ENCODE measurements at regions not wholly inside any gene's neighbourhood (a gene's known extent, or its start where the extent isn't known, plus 50 kb on each side); places are given as distances from the start of the nearest gene placed in this dataset.

DNA sequence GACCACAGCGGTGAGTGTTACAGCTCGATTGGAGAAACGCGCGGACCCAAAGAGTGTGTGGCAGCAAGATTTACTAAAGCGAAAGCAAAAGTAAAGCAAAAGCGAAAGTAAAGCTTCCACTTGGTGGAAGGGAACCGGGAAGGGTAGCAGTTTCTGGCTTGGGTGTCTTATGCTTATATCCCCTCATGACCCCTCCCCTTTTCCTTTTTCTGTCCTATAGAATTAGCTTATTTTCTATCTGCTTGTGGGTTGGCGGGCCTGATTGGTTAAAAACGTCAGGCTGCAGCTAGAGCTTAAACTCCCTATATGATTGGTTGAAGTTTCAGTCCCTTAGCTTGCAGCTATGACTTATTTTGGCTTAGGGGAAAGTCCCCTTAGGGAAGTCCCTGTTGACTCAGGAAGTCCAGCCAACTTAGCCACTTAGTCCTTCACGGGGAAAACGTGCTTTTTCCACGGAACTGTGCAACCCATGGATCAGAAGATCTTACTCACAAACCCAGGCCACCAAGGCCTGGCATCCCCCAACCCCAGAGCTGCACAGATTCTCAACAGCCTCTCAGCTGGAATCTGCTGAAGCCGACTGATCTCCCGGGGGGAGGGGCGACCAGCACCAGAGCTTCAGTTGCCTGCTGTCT lies 114.2 kb upstream of the ADAMTS16 start (continued):
- TF ChIP-seq, protein P1, sequence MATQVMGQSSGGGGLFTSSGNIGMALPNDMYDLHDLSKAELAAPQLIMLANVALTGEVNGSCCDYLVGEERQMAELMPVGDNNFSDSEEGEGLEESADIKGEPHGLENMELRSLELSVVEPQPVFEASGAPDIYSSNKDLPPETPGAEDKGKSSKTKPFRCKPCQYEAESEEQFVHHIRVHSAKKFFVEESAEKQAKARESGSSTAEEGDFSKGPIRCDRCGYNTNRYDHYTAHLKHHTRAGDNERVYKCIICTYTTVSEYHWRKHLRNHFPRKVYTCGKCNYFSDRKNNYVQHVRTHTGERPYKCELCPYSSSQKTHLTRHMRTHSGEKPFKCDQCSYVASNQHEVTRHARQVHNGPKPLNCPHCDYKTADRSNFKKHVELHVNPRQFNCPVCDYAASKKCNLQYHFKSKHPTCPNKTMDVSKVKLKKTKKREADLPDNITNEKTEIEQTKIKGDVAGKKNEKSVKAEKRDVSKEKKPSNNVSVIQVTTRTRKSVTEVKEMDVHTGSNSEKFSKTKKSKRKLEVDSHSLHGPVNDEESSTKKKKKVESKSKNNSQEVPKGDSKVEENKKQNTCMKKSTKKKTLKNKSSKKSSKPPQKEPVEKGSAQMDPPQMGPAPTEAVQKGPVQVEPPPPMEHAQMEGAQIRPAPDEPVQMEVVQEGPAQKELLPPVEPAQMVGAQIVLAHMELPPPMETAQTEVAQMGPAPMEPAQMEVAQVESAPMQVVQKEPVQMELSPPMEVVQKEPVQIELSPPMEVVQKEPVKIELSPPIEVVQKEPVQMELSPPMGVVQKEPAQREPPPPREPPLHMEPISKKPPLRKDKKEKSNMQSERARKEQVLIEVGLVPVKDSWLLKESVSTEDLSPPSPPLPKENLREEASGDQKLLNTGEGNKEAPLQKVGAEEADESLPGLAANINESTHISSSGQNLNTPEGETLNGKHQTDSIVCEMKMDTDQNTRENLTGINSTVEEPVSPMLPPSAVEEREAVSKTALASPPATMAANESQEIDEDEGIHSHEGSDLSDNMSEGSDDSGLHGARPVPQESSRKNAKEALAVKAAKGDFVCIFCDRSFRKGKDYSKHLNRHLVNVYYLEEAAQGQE (IDR thresholded peaks at IDR 0.05) = no peak

DNA sequence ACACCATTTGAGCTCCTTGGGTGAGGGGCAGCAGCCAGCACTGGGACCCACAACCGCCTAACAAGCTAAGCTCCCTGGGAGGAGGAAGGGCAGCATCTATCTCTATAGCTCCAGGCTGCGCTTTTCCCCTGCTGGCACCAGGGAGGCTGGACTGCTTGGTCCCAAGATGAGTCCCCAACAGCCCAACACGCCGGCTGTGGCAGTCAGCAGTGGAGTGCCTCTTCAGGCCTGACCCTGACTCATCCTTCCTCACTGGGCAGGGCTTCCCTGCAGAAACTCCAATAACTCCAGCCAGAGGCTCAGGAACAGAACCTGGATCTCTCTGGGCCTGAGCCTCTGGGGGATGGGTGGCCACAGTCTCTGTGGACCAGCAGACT lies 113.7 kb upstream of the ADAMTS16 start:
- Histone ChIP-seq H3K27ac (peak overlapping the region in 1 of 2 experiments; percentile 44; a peak in 1 of 6 replicates), H3K4me2 (peak overlapping the region; percentile 53; the same call in 2 of the 3 replicates), H3K4me3 (0 out of 3 replicates have a peak overlapping the region, but pooled peaks have one; percentile 34), H3K9me3 (no peaks in the 10 kb centered on the region), H3K4me1 (no peaks in the 10 kb centered on the region)
- ATAC-seq (peak in 1 of 2 experiments; percentile 27; a peak in 2 of 6 replicates), DNase-seq (ENCODE audit: low read depth in 1 of 2, low spot score in 1 of 2) (no peak), FAIRE-seq (no peak)
- CTCF ChIA-PET = interaction anchor here (1.3 kb wide), 2 partner anchors 25 to 36 kb away, joined by 3 read pairs; no protein-coding TSS in a partner anchor
- WGBS (ENCODE audit: missing lambda C conversion rate) = 71% methylated on average over 2 of the region's 4 CpGs
- TF ChIP-seq JUNB (IDR thresholded peaks at IDR 0.05) = no peak
- no peak for TF ChIP-seq EHMT2 (IDR thresholded peaks at IDR 0.05; ENCODE audit: low read depth)
- TF ChIP-seq CHD2 (IDR thresholded peaks at IDR 0.05; ENCODE audit: low read length, partially characterized antibody) = no peak
- no peak for TF ChIP-seq BHLHE40 (IDR thresholded peaks at IDR 0.05; ENCODE audit: low read depth, low read length)
- TF ChIP-seq, protein P2, sequence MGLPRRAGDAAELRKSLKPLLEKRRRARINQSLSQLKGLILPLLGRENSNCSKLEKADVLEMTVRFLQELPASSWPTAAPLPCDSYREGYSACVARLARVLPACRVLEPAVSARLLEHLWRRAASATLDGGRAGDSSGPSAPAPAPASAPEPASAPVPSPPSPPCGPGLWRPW (IDR thresholded peaks at IDR 0.05) = no peak
- no peak for TF ChIP-seq MAZ (IDR thresholded peaks at IDR 0.05; ENCODE audit: borderline replicate concordance, low read depth, low read length)
- TF ChIP-seq, protein P3, sequence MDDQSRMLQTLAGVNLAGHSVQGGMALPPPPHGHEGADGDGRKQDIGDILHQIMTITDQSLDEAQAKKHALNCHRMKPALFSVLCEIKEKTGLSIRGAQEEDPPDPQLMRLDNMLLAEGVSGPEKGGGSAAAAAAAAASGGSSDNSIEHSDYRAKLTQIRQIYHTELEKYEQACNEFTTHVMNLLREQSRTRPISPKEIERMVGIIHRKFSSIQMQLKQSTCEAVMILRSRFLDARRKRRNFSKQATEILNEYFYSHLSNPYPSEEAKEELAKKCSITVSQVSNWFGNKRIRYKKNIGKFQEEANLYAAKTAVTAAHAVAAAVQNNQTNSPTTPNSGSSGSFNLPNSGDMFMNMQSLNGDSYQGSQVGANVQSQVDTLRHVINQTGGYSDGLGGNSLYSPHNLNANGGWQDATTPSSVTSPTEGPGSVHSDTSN (IDR thresholded peaks at IDR 0.05) = no peak
- TF ChIP-seq EHF (CRISPR knock-in tag; IDR thresholded peaks at IDR 0.05) = no peak
- TF ChIP-seq FOSL2 (IDR thresholded peaks at IDR 0.05) = no peak
- TF ChIP-seq FOSL2 (CRISPR knock-in tag; IDR thresholded peaks at IDR 0.05) = no peak
- no peak for TF ChIP-seq JUN (IDR thresholded peaks at IDR 0.05)
- no peak for TF ChIP-seq ZFP36 (IDR thresholded peaks at IDR 0.05; ENCODE audit: borderline replicate concordance, partially characterized antibody)
- POLR2A ChIA-PET = no interaction called here

DNA sequence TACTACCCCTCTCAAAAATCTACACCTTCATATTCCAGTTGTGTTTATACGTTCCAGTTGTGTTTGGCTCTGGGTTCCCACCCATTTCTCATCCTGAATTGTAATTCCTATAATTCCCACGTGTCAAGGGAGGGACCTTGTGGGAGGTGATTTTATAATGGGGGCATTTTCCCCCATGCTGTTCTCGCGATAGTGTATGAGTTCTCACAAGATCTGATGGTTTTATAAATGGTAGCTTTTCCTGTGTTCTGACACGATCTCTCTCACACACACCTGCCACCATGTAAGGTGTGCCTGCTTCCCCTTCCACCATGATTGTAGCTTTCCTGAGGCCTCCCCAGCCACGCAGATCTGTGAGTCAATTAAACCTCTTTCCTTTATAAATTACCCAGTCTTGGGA lies 108.5 kb upstream of the ADAMTS16 start:
- Histone ChIP-seq H3K27ac (no peak overlapping the region), H3K4me2 (no peak overlapping the region), H3K9me3 (no peaks in the 10 kb centered on the region), H3K4me1 (no peaks in the 10 kb centered on the region), H3K4me3 (no peak overlapping the region)
- no peak for FAIRE-seq
- DNase-seq (ENCODE audit: low read depth in 1 of 2, low spot score in 1 of 2) = no peak
- CTCF ChIA-PET = no interaction called here
- ATAC-seq = no peak
- POLR2A ChIA-PET = no interaction called here
- WGBS (ENCODE audit: missing lambda C conversion rate) = 7% methylated on average over 6 of the region's 6 CpGs
- TF ChIP-seq RAD21 (conservative IDR thresholded peaks at IDR 0.05 in 1 of 2, IDR thresholded peaks at IDR 0.05 in 1 of 2) = no peak
- TF ChIP-seq, protein P2 (IDR thresholded peaks at IDR 0.05) = no peak
- TF ChIP-seq, protein P4, sequence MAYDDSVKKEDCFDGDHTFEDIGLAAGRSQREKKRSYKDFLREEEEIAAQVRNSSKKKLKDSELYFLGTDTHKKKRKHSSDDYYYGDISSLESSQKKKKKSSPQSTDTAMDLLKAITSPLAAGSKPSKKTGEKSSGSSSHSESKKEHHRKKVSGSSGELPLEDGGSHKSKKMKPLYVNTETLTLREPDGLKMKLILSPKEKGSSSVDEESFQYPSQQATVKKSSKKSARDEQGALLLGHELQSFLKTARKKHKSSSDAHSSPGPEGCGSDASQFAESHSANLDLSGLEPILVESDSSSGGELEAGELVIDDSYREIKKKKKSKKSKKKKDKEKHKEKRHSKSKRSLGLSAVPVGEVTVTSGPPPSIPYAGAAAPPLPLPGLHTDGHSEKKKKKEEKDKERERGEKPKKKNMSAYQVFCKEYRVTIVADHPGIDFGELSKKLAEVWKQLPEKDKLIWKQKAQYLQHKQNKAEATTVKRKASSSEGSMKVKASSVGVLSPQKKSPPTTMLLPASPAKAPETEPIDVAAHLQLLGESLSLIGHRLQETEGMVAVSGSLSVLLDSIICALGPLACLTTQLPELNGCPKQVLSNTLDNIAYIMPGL (CRISPR knock-in tag; IDR thresholded peaks at IDR 0.05; ENCODE audit: borderline replicate concordance) = no peak
